ENCODE measurements at regions not wholly inside any gene's neighbourhood (a gene's known extent, or its start where the extent isn't known, plus 50 kb on each side); places are given as distances from the start of the nearest gene placed in this dataset.

DNA sequence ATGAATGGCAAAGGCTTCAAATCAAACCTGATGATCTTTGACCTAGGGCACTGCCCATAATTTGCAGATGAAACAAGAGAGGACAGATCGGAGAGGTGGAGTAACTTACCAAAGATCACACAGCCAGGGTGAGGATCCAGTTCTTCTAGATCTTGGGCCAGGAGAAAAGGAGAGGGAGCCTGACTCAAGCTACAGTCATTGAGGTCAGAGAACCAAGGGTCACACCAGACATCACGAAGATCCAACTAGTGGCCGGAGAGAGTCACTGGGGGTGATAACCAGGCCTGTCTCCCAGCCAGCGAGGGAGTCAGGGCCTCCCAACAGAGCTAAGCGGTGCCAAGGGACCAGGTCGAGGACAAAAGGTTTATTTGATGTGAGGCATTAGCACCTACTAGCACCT lies 115.0 kb downstream of the RIPK4 start:
- no peak overlapping the region for H3K4me3 Mint-ChIP-seq
- CTCF ChIA-PET = no interaction called here
- H3K9me3 Mint-ChIP-seq = no peaks in the 10 kb centered on the region
- H3K36me3 Mint-ChIP-seq = no peaks in the 10 kb centered on the region
- H3K27ac Mint-ChIP-seq = no peak overlapping the region
- H3K4me1 Mint-ChIP-seq = no peaks in the 10 kb centered on the region
- no peak for DNase-seq
- peaks cover 16% of the 10 kb centered on the region for H3K27me3 Mint-ChIP-seq

DNA sequence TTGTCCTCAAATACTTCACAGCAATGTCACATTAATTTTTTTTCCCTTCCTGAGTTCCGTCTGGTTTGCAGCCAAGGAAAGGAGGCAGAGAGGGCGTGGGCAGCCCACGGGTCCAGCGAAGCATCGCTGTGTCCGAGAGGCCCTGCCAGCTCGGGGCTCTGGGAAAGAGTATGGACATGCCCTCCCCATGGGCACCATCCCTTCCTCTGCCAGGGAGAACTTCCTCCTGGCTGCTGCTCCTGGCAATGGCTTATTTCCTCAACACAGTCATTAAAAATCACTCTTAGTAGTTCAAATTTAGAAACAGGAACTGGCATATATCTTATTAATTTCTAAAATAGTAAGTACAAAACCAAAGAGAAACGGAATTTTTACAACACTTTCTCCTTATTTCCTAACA lies 115.4 kb downstream of the RIPK4 start:
- Mint-ChIP-seq H3K36me3 (no peaks in the 10 kb centered on the region), H3K27me3 (peaks cover 13% of the 10 kb centered on the region), H3K9me3 (no peaks in the 10 kb centered on the region), H3K4me1 (no peaks in the 10 kb centered on the region), H3K27ac (no peak overlapping the region), H3K4me3 (no peak overlapping the region)
- no peak for DNase-seq
- CTCF ChIA-PET = no interaction called here

DNA sequence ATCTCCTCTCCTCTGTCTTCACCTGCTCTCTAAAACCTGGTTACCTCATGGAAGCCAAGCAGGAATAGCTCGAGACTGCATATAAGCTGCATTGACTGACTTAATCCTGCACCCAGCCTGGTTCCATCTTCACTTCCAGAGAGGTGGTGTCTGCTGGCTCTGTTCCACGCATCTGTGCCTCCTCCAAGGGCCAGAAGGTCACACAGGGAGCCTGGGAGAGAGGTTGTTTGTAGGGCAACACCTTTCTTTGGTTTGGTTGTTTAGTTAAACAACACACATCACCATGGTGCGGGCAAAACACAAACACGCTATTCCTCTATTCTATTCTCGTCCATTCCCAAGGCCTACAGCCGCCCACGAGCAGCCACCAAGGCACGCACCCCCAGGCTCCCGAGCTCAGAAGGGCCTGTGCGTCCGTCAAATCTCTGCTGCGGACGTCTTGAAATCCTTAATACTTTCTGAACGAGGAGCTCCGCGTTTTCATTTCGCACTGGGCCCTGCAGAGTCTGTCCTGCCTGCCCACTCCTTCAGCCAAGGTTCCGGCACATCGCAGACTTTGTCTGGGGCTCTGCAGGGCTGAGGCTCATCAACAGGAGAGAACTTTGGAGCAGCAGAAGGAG lies 116.2 kb downstream of the RIPK4 start:
- H3K36me3 Mint-ChIP-seq = no peaks in the 10 kb centered on the region
- no peak overlapping the region for H3K4me3 Mint-ChIP-seq
- no peak for DNase-seq
- H3K27me3 Mint-ChIP-seq = peaks cover 13% of the 10 kb centered on the region
- no peaks in the 10 kb centered on the region for H3K9me3 Mint-ChIP-seq
- no peak overlapping the region for H3K27ac Mint-ChIP-seq
- no peaks in the 10 kb centered on the region for H3K4me1 Mint-ChIP-seq
- CTCF ChIA-PET = no interaction called here

DNA sequence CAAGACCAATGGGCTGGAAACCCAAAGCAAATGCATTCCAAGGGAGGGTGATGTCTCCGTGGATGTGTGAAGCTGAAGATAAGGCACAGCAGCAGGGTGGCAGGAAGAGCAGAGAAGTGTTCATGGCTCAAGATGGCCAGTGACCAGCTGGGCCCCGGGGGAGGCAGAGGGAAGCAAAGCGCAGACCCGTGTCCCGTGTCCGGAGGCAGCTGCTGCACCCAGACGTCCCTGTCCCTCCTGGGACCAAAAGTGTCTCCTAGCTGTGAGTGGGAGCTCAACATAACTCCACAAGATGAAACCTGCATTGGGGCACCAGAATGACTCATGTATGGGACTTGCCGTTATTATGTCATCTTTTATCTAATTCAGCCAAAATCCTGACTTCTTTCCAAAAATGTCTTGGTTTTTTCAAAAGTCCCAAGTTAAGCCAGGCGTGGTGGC lies 118.2 kb downstream of the RIPK4 start:
- H3K9me3 Mint-ChIP-seq = no peaks in the 10 kb centered on the region
- CTCF ChIA-PET = no interaction called here
- H3K27me3 Mint-ChIP-seq = peaks cover 13% of the 10 kb centered on the region

DNA sequence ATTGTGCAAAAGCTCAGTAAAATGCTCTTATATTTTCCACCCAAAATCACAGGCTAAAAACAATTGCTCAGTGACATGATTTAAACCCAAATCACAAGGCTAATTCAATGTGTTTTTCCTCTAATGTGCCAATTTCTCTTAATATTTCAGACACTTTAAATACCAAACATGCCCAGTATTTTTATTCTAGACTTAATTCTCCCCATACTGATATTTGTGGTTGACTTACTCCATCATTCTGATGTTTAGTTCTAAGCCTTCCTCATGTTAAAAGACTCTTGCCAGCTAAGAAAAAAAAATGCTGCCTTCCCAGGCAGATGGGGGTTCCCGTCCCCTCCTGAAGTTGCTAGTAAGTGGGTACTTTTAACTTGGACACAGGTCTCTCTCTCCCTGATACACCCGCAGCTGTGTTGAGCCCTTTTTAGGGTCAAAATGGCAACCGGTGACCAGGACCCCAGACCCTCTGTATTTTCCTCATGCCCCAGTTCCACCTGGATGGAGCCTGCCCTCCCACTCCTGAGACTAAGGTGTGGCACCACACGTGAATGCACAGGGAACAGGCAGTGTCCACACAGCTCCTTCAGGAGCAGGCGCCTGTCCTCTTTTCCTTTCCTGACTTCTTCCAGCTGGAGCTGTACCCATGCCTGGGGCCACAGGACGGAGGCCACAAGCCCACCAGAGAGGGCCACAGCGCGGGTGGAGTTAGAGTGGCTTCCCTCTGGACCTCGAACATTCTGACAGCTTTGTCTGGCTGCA lies 118.9 kb downstream of the RIPK4 start:
- Mint-ChIP-seq H3K4me3 (no peak overlapping the region), H3K27ac (no peak overlapping the region), H3K27me3 (peaks cover 16% of the 10 kb centered on the region), H3K9me3 (no peaks in the 10 kb centered on the region), H3K36me3 (no peaks in the 10 kb centered on the region), H3K4me1 (no peaks in the 10 kb centered on the region)
- CTCF ChIA-PET = no interaction called here
- DNase-seq = no peak

More for the DNA sequence above, 118.2 kb downstream of the RIPK4 start:
- H3K4me1 Mint-ChIP-seq = no peaks in the 10 kb centered on the region
- DNase-seq = no peak
- no peaks in the 10 kb centered on the region for H3K36me3 Mint-ChIP-seq
- H3K4me3 Mint-ChIP-seq = no peak overlapping the region
- H3K27ac Mint-ChIP-seq = no peak overlapping the region

DNA sequence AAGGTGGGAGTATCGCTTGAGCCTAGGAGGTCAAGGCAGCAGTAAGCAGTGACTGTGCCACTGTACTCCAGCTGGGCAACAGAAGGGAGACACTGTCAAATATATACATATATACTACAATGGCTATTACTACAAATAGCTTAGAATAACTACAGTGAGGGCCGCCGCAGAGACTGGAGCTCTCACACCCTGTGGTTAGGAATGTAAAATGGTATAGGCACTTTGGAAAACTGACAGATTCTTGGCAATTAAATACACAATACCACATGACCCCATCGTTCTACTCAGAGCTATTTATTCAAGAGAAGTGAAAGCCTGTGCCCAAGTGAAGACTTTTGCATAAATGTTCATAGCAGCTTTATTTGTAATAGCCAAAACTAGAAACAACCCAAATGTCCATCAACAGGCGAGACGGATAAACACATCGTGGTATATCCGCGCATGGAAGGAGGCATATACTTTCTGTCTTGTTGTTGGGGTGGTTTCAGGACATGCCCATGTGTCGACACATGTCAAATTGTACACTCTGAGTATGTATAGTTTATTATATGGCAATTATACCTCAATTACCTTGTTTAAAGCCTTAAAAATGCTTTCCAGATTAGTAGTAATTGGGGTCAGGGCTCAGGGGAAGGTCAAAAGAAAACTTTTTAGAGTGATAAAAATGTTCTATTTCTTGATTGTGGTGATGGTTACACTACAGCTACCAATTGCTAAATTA lies 123.4 kb downstream of the RIPK4 start:
- Mint-ChIP-seq H3K36me3 (no peaks in the 10 kb centered on the region), H3K27ac (no peak overlapping the region), H3K27me3 (peaks cover 44% of the 10 kb centered on the region), H3K9me3 (no peaks in the 10 kb centered on the region), H3K4me1 (no peaks in the 10 kb centered on the region), H3K4me3 (no peak overlapping the region)
- DNase-seq = no peak
- CTCF ChIA-PET = interaction anchor here (1.0 kb wide), 1 partner anchor 32 kb away, joined by 4 read pairs; no protein-coding TSS in a partner anchor

DNA sequence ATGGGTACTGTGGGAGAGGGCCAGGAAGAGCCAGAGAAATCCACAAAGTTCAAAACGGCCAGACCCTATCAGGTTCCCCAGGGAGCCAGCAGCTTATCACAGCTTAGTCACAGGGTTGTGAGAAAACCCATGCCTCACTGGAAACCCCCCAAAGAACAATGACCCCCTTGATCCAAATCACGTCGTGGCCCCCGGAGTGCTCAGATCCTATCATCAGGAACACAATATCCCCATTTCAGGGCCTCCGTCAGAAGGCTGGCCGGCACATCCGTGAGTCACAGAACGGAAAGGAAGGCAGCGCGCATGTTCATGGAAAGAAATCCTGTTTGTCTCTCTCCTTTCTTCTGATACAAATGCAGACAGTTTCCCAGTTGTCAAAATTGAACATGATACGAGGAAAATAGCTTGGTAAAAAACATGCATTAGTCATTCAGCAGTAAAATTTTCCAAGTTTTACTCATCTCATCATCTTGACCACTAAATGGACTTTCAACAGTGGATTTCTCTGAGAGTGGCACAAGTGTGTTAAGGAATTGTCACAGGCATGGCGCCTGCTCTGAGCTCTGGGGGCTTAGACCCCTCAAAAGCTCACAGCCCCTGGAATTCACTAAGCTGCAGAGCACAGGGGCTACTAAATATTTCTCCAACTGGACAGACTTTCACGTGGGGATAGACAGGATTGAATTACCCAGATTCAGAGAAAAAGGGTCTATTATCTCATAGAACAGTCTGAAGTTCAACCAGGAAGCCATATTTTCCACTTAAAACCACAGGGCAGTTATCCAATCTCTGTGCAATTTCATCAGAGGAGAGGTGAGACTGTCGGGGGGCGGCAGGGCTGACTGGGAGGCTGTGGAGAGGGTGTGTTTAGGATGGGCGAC lies 124.8 kb downstream of the RIPK4 start:
- Mint-ChIP-seq H3K27ac (no peak overlapping the region), H3K4me1 (no peaks in the 10 kb centered on the region), H3K27me3 (peaks cover 44% of the 10 kb centered on the region), H3K36me3 (no peaks in the 10 kb centered on the region), H3K9me3 (no peaks in the 10 kb centered on the region), H3K4me3 (no peak overlapping the region)
- DNase-seq = no peak
- CTCF ChIA-PET = interaction anchor here (1.6 kb wide), 1 partner anchor 30 kb away, joined by 3 read pairs; no protein-coding TSS in a partner anchor

DNA sequence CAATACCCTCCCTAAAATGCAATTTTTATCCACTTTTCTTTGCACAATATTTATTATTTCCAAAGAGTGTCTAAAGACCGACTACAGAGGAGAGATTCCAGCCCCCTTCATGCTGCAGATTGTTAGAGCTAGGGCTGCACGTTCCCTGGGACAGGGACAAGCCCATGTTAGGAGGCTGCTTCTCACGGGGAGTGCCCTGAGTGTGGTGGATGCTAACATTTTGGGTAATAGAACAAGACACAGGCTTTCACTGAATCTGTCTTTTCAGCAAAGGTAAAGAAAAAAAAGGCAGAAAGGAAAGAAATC lies 125.4 kb downstream of the RIPK4 start:
- no peak overlapping the region for H3K4me3 Mint-ChIP-seq
- no peaks in the 10 kb centered on the region for H3K36me3 Mint-ChIP-seq
- CTCF ChIA-PET = interaction anchor here (1.6 kb wide), 1 partner anchor 30 kb away, joined by 3 read pairs; no protein-coding TSS in a partner anchor
- DNase-seq = no peak
- H3K27ac Mint-ChIP-seq = no peak overlapping the region
- peaks cover 44% of the 10 kb centered on the region for H3K27me3 Mint-ChIP-seq
- H3K4me1 Mint-ChIP-seq = no peaks in the 10 kb centered on the region
- no peaks in the 10 kb centered on the region for H3K9me3 Mint-ChIP-seq

DNA sequence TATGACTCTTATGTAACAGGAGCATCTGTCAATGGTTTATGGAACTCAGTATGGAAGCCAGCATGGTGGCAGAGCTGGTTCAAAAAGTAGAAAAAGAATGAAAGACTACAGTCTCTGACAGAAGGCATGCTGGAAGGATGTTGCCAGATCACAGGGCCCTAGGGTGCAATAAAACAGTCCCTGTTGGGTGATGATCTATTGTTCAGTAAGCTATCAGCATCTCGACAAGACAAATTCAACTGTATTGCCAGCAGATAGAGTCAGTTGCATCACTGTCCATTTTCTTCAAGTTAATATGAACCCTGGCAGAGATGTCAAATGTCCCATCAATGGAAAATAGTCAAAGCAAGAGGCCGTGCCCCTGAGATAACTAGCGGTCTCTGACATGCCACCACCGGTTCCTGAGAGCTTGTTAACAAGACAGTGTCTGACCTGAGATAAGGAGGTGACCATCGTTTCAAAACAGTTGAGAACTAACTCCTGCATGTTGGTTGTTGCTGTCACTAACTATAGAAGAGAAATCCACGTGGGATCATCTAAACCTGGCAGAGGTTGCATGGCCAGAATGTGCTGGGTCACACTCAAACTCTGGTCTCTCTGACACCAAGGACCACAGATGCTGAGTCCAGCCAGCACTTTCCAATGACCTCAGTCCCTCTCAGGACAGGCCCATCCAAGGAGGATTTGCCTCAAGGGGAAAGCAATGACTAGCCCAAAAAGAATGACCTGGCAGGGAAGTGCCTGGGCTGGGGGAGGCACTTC lies 125.9 kb downstream of the RIPK4 start:
- no peaks in the 10 kb centered on the region for H3K9me3 Mint-ChIP-seq
- peaks cover 45% of the 10 kb centered on the region for H3K27me3 Mint-ChIP-seq
- no peak overlapping the region for H3K4me3 Mint-ChIP-seq
- H3K27ac Mint-ChIP-seq = no peak overlapping the region
- no peaks in the 10 kb centered on the region for H3K4me1 Mint-ChIP-seq
- no peaks in the 10 kb centered on the region for H3K36me3 Mint-ChIP-seq
- CTCF ChIA-PET = interaction anchor here (1.6 kb wide), 1 partner anchor 29 kb away, joined by 3 read pairs; no protein-coding TSS in a partner anchor
- DNase-seq = no peak

DNA sequence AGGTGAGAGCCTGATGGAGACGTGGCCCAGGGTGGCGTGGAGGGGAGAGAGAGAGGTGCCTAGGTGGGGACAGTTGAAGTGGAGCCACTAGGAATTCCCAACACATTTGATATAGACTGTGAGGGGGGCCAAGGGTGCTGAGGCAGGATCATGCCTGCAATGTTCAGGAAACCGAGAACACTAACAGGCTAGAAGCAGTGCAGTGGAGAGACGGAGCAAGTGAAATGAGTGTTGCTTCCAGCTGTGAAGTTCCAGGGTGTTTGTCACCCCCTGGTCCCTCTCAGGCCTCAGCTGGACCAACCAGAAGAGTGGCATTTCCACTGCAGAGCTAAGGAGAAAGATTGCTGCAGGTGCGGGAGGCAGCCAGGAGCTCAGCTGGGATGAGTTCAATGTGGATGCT lies 127.1 kb downstream of the RIPK4 start:
- Mint-ChIP-seq H3K36me3 (no peaks in the 10 kb centered on the region), H3K4me1 (no peaks in the 10 kb centered on the region)
- DNase-seq = no peak

DNA sequence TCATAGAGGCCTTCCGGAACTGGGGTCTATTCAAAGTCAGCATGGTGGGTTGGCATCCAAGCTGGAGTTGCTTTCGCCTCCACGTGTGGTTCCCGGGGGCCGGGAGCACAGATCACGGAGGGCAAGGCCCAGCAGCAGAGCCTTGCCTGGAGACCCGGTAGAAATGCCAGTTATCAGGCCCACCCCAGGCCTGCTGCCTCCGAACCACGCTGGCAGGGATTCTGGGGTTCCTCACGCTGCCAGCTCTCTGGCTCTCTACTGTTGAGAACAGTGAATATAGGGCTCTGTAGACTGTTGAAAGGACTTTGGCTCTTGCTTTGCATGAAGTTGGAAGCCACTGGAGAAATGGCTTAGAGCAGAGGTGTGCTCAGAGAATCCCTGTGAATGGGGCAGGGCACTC lies 127.5 kb downstream of the RIPK4 start:
- no peak overlapping the region for H3K4me3 Mint-ChIP-seq
- no peak overlapping the region for H3K27ac Mint-ChIP-seq
- CTCF ChIA-PET = no interaction called here
- no peaks in the 10 kb centered on the region for H3K4me1 Mint-ChIP-seq
- H3K27me3 Mint-ChIP-seq = peaks cover 47% of the 10 kb centered on the region
- H3K9me3 Mint-ChIP-seq = no peaks in the 10 kb centered on the region
- no peak for DNase-seq
- H3K36me3 Mint-ChIP-seq = no peaks in the 10 kb centered on the region

More for the DNA sequence above, 127.1 kb downstream of the RIPK4 start:
- Mint-ChIP-seq H3K27ac (no peak overlapping the region), H3K27me3 (peaks cover 47% of the 10 kb centered on the region), H3K9me3 (no peaks in the 10 kb centered on the region), H3K4me3 (no peak overlapping the region)
- CTCF ChIA-PET = no interaction called here

DNA sequence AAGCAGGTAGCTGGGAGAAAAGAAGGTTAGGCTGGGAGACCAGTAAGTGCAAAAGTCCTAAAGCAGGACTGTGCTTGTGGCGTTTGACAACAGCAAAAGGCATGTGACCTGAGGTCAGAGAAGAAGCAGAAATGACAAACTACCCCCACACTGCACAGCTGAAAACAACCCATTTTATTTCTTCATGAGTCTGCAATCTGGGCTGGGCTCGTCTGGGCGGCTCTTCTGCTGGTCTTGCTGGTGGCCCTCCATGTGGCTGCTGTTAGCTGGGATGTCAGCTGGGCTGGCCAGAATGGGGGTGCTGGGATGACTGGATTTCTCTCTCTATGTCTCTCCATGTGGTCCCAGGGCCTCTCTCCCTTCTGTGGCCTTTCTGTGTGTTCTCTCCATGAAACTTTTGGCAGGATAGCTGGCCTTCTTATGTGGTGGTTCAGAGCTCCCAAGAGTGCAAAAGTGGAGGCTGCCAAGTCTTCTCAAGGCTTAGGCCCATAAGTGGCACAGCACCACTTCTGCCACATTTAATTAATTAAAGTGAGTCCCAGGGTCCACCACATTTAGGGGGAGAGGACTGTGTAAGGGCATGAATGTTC lies 128.6 kb downstream of the RIPK4 start:
- Mint-ChIP-seq H3K27me3 (peaks cover 47% of the 10 kb centered on the region), H3K4me3 (no peak overlapping the region), H3K9me3 (no peaks in the 10 kb centered on the region), H3K36me3 (no peaks in the 10 kb centered on the region), H3K4me1 (no peaks in the 10 kb centered on the region), H3K27ac (no peak overlapping the region)
- no peak for DNase-seq
- CTCF ChIA-PET = interaction anchor here (1.2 kb wide), 1 partner anchor 355 kb away, joined by 3 read pairs; no protein-coding TSS in a partner anchor

Data from activated naive CD4-positive, alpha-beta T cell treated with anti-CD3 and anti-CD28 coated beads, Interleukin-2, amount 10 ng/mL, durations not matched to agents 7 days and 5 days (primary cell).